ENCODE measurements at regions not wholly inside any gene's neighbourhood (a gene's known extent, or its start where the extent isn't known, plus 50 kb on each side); places are given as distances from the start of the nearest gene placed in this dataset.

DNA sequence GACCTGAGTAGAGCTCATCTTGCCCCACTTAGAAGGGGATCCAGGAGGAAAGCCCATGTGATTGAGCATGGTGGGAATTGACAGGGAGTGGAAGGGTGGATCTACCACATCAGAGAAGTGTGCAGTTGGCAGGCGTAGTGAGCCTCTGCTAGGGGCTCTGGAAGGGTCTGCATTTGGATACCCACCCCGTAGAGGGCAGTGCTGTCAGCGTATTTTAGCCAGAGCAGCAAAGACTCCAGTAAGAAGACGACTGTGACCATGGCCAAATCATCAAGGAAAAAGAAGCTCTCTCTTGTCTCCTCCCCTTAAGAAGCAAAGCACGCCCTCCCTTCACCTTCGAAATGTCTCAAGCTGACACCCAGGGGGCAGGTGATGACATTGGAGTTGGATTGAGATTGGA is 68.8 kb upstream of the INHBA start:
- TF ChIP-seq CTCF (IDR thresholded peaks at IDR 0.05): no peak
- TF ChIP-seq POLR2A (IDR thresholded peaks at IDR 0.05): no peak
- H3K36me3 ChIP-seq: no peaks in the 10 kb centered on the region
- 58 to 63% methylated on average over 6 of the region's 6 CpGs for WGBS, 2 donors

GRCh38 chr7:41769162-41769561 is 66.3 kb upstream of the INHBA start:
- no peaks in the 10 kb centered on the region for H3K36me3 ChIP-seq
- no peak overlapping the region for H3K27ac ChIP-seq
- H3K9me3 ChIP-seq: no peaks in the 10 kb centered on the region
- intact Hi-C loops (cut with DNase I): no loop called here
- TF ChIP-seq POLR2A (IDR thresholded peaks at IDR 0.05) (no peak), CTCF (IDR thresholded peaks at IDR 0.05) (no peak)
- WGBS, 2 donors: 84 to 87% methylated on average over 4 of the region's 4 CpGs
- no peaks in the 10 kb centered on the region for H3K27me3 ChIP-seq
- H3K4me3 ChIP-seq (replicated peaks in 1 of 3): no peak overlapping the region
- H3K4me1 ChIP-seq: no peaks in the 10 kb centered on the region
- DNase-seq: no peak

More for the DNA sequence above, 68.8 kb upstream of the INHBA start:
- DNase-seq: no peak
- no peaks in the 10 kb centered on the region for H3K4me1 ChIP-seq
- intact Hi-C loops (cut with DNase I): no loop called here
- no peaks in the 10 kb centered on the region for H3K9me3 ChIP-seq
- H3K27ac ChIP-seq: no peak overlapping the region
- no peaks in the 10 kb centered on the region for H3K27me3 ChIP-seq
- H3K4me3 ChIP-seq (replicated peaks in 1 of 3): no peak overlapping the region

GRCh38 chr7:41763626-41764025 is 60.7 kb upstream of the INHBA start:
- Histone ChIP-seq H3K4me3 (replicated peaks in 1 of 3) (no peak overlapping the region), H3K27me3 (no peaks in the 10 kb centered on the region), H3K27ac (no peak overlapping the region), H3K4me1 (no peaks in the 10 kb centered on the region), H3K9me3 (no peaks in the 10 kb centered on the region), H3K36me3 (no peaks in the 10 kb centered on the region)
- intact Hi-C loops (cut with DNase I): no loop called here
- 89 to 94% methylated on average over 4 of the region's 4 CpGs for WGBS, 2 donors
- no peak for DNase-seq
- TF ChIP-seq CTCF (IDR thresholded peaks at IDR 0.05): no peak

GRCh38 chr7:41762641-41763040 is 59.8 kb upstream of the INHBA start:
- no peak overlapping the region for H3K4me3 ChIP-seq (replicated peaks in 1 of 3)
- TF ChIP-seq CTCF (IDR thresholded peaks at IDR 0.05): no peak
- no peaks in the 10 kb centered on the region for H3K9me3 ChIP-seq
- no peaks in the 10 kb centered on the region for H3K36me3 ChIP-seq
- no peaks in the 10 kb centered on the region for H3K4me1 ChIP-seq
- H3K27me3 ChIP-seq: no peaks in the 10 kb centered on the region
- DNase-seq: no peak
- intact Hi-C loops (cut with DNase I): no loop called here
- no peak overlapping the region for H3K27ac ChIP-seq

DNA sequence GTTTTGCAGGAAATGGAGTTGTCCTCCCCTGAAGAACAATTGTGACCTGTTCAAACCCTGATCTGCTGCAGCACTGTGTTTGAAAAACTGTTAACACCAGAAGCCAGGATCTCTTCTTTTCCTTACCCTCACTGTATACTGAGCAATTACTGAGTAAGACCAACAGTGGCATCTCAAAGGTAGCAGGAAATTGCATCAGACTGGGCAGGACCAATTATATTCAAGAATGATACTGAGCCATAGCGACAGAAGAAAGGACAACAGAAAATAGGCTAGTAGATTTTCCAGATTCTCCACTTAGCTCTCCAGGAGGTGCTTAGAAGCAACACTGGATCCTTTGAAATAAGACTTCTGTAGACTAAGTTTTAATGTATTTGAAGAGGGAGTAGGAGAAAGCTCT is 57.4 kb upstream of the INHBA start:
- H3K27me3 ChIP-seq: no peaks in the 10 kb centered on the region
- no peak for DNase-seq
- no peak overlapping the region for H3K4me3 ChIP-seq (replicated peaks in 1 of 3)
- H3K27ac ChIP-seq: no peak overlapping the region
- H3K4me1 ChIP-seq: no peaks in the 10 kb centered on the region
- intact Hi-C loops (cut with DNase I): no loop called here
- H3K36me3 ChIP-seq: no peaks in the 10 kb centered on the region
- H3K9me3 ChIP-seq: no peaks in the 10 kb centered on the region
- 92 to 94% methylated on average over 1 of the region's 1 CpG for WGBS, 2 donors
- TF ChIP-seq CTCF (IDR thresholded peaks at IDR 0.05) (no peak), POLR2A (IDR thresholded peaks at IDR 0.05) (no peak)
